HEK293T (cell line): ENCODE measurements at regions not wholly inside any gene's neighbourhood (a gene's known extent, or its start where the extent isn't known, plus 50 kb on each side); places are given as distances from the start of the nearest gene placed in this dataset.

ENCODE experiments used
- CTCF ChIA-PET: fragments of 350-600 bp; formaldehyde crosslinking; extraction: SDS; loops from one replicate; lab custom pipeline; 2021; ENCODE audit warnings: antibody characterized with exemption, inconsistent platforms; lab: Yijun Ruan, JAX
- POLR2A ChIA-PET: fragments of 350-600 bp; formaldehyde crosslinking; extraction: SDS; loops from one replicate; lab custom pipeline; 2020; ENCODE audit warnings: antibody characterized with exemption, inconsistent platforms; lab: Yijun Ruan, JAX
- DNase-seq: peaks from one replicate; pipeline ENCODE4 v3.0.0; 2012; ENCODE audit warnings: mixed read lengths; ENCODE audit errors: extremely low spot score
- ARNT ChIP-seq: fragments of 450-650 bp; IDR thresholded peaks from 2 replicates; pipeline ENCODE4 v1.6.1; 2017; ENCODE audit warnings: mild to moderate bottlenecking
- BHLHE40 ChIP-seq: fragments of 450-650 bp; IDR thresholded peaks from 2 replicates; pipeline ENCODE4 v1.6.1; 2016; ENCODE audit warnings: mild to moderate bottlenecking, moderate library complexity, borderline replicate concordance
- CTBP1 ChIP-seq: fragments of 450-650 bp; IDR thresholded peaks from 2 replicates; pipeline ENCODE4 v1.6.1; 2016; ENCODE audit warnings: borderline replicate concordance
- ELF4 ChIP-seq: fragments of 450-650 bp; IDR thresholded peaks from 2 replicates; pipeline ENCODE4 v1.6.1; 2017; ENCODE audit warnings: antibody characterized with exemption
- FOXA1 ChIP-seq: fragments of 450-650 bp; IDR thresholded peaks from 2 replicates; pipeline ENCODE4 v1.6.1; 2016; ENCODE audit warnings: mild to moderate bottlenecking
- FOXK2 ChIP-seq: fragments of 450-650 bp; IDR thresholded peaks from 2 replicates; pipeline ENCODE4 v1.6.1; 2016; ENCODE audit warnings: mild to moderate bottlenecking
- FOXM1 ChIP-seq: fragments of 450-650 bp; IDR thresholded peaks from 2 replicates; pipeline ENCODE4 v1.6.1; 2017; ENCODE audit warnings: mild to moderate bottlenecking, borderline replicate concordance
- HDGF ChIP-seq: fragments of 450-650 bp; IDR thresholded peaks from 2 replicates; pipeline ENCODE4 v1.6.1; 2017; ENCODE audit warnings: antibody characterized with exemption, borderline replicate concordance
- L3MBTL2 ChIP-seq: fragments of 450-650 bp; conservative IDR thresholded peaks from 2 replicates; pipeline ENCODE4 v1.6.1; 2016; ENCODE audit warnings: mild to moderate bottlenecking
- LEF1 ChIP-seq: fragments of 450-650 bp; IDR thresholded peaks from 2 replicates; pipeline ENCODE4 v1.6.1; 2017; ENCODE audit warnings: mild to moderate bottlenecking, borderline replicate concordance
- NFRKB ChIP-seq: fragments of 450-650 bp; IDR thresholded peaks from 2 replicates; pipeline ENCODE4 v1.6.1; 2016; ENCODE audit warnings: mild to moderate bottlenecking, moderate library complexity
- PKNOX1 ChIP-seq: fragments of 450-650 bp; IDR thresholded peaks from 2 replicates; pipeline ENCODE4 v1.6.1; 2016
- SP1 ChIP-seq: fragments of 450-650 bp; IDR thresholded peaks from 2 replicates; pipeline ENCODE4 v1.6.1; 2017
- SUZ12 ChIP-seq: fragments of 450-650 bp; IDR thresholded peaks from 2 replicates; pipeline ENCODE4 v1.6.1; 2016; ENCODE audit warnings: mild to moderate bottlenecking
- TARDBP ChIP-seq: fragments of 450-650 bp; IDR thresholded peaks from 2 replicates; pipeline ENCODE4 v1.6.1; 2016
- ZNF384 ChIP-seq: fragments of 450-650 bp; IDR thresholded peaks from 2 replicates; pipeline ENCODE4 v1.6.1; 2016

- DNase-seq = no peak
- ChIA-PET POLR2A (no interaction called here), CTCF (no interaction called here)
- TF ChIP-seq SP1 (no peak), ZNF384 (no peak), FOXK2 (no peak), FOXA1 (no peak), BHLHE40 (no peak), LEF1 (no peak), SUZ12 (no peak), NFRKB (no peak), ELF4 (no peak), HDGF (no peak), CTBP1 (no peak), FOXM1 (no peak), PKNOX1 (no peak), TARDBP (no peak), ARNT (no peak), L3MBTL2 (no peak)
Measured at GRCh38 chr4:57333684-57334083, 223.5 kb upstream of the IGFBP7 start.

DNA sequence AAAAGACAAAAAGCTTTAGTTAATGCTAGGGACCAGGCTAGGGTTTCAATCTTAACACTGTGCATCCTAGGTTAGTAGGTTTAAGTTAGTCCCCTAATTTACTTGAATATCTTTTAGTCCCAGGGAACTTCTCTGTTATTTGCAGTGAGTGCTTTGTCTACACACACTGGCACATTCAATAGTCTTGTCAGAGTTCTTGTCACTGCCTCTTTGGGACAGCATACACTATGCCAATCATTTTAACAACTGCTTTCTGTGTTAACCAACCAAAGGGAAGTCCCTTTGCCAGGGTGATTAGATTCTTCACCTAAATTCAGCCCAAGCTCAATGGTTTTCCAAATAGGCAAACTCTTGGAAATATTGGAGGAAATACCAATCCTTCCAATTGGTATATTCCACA is 221.8 kb upstream of the IGFBP7 start:
- TF ChIP-seq HDGF (no peak), TARDBP (no peak), ZNF384 (no peak), LEF1 (no peak), ARNT (no peak), PKNOX1 (no peak), FOXK2 (no peak), L3MBTL2 (no peak), ELF4 (no peak), SP1 (no peak), CTBP1 (no peak), FOXA1 (no peak), BHLHE40 (no peak), NFRKB (no peak), FOXM1 (no peak), SUZ12 (no peak)
- POLR2A ChIA-PET = no interaction called here
- CTCF ChIA-PET = no interaction called here
- no peak for DNase-seq

- TF ChIP-seq SP1 (no peak), FOXM1 (no peak), PKNOX1 (no peak), FOXA1 (no peak), ARNT (no peak), ZNF384 (no peak), CTBP1 (no peak), LEF1 (no peak), HDGF (no peak), L3MBTL2 (no peak), FOXK2 (no peak), ELF4 (no peak)
- CTCF ChIA-PET = no interaction called here
- POLR2A ChIA-PET = no interaction called here
- no peak for DNase-seq
Measured at GRCh38 chr4:57329279-57329678, 219.1 kb upstream of the IGFBP7 start.

GRCh38 chr4:57324673-57325307 is 214.6 kb upstream of the IGFBP7 start:
- POLR2A ChIA-PET = no interaction called here
- TF ChIP-seq NFRKB (no peak), LEF1 (no peak), PKNOX1 (no peak), L3MBTL2 (no peak), TARDBP (no peak), SUZ12 (no peak), HDGF (no peak), SP1 (no peak), ARNT (no peak), FOXM1 (no peak), ELF4 (no peak), FOXA1 (no peak), CTBP1 (no peak)
- CTCF ChIA-PET = interaction anchor here (0.6 kb wide), 1 partner anchor 161 kb away, joined by 3 read pairs; no protein-coding TSS in a partner anchor
- DNase-seq = no peak

- ChIA-PET POLR2A (no interaction called here), CTCF (no interaction called here)
- no peak for TF ChIP-seq SUZ12
- TF ChIP-seq SP1 = no peak
- no peak for TF ChIP-seq ARNT
- TF ChIP-seq L3MBTL2 = no peak
- no peak for TF ChIP-seq FOXA1
- TF ChIP-seq TARDBP = no peak
- no peak for TF ChIP-seq FOXK2
- no peak for TF ChIP-seq ELF4
- TF ChIP-seq HDGF = no peak
- TF ChIP-seq PKNOX1 = no peak
- no peak for TF ChIP-seq ZNF384
- TF ChIP-seq NFRKB = no peak
- no peak for TF ChIP-seq CTBP1
- no peak for TF ChIP-seq FOXM1
- TF ChIP-seq BHLHE40 = no peak
- TF ChIP-seq LEF1 = no peak
- no peak for DNase-seq
Measured at GRCh38 chr4:57320849-57321248, 210.7 kb upstream of the IGFBP7 start.
